Activated CD4-positive, CD25-positive, alpha-beta regulatory T cell treated with anti-CD3 and anti-CD28 coated beads, Interleukin-2, amount 50 U/mL, for 24 hours (primary cell): ENCODE measurements at regions not wholly inside any gene's neighbourhood (a gene's known extent, or its start where the extent isn't known, plus 50 kb on each side); places are given as distances from the start of the nearest gene placed in this dataset.

Experiments used
- ATAC-seq, 2 donors: fragments of 150-1000 bp; cut with Tn5 transposase; one replicate each; pipeline ENCODE4 v1.10.0; 2021; ENCODE audit warnings: mild to moderate bottlenecking in 1 of 2, moderate library complexity in 1 of 2

DNA sequence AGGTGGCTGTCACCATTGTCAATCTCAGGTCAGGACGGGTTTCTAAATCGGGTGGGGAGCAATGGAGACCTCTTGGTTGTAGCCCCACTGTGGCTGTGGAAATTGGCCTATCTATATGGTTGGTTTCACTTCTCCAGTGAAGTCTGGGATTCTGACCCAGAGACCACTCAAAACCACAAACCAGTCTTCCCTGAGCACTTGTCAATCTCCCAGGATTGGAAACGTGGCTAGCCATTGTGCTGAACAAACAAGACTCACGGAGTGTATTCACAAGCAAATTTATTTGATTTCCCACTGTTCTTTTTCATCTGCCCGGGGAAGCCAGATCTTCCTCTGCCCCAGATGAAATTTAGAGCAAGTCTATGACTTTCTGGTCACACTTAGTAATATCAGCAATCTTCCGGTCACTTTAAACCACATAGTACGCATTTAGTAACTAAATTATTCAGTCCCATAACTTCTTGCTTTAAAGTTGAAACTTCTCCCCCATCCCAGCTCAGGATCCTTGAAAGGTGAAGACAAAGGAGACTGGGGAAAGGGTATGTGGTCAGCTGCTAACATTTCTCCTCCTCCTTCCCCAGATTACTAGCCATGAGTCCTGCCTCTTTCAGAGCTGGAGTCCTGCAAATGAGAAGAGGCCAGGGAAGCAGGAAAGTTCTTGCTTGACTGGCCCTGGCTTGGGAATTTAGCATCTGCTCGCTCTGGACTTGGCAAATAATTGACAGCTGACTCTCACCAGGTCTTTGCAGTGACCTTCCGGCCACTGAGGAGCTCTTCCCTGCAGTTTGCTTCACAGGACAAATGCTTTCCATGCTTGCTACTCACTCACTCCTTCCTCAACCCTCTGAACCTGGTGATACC lies 123.2 kb upstream of the MAX start:
- ATAC-seq: no peak

DNA sequence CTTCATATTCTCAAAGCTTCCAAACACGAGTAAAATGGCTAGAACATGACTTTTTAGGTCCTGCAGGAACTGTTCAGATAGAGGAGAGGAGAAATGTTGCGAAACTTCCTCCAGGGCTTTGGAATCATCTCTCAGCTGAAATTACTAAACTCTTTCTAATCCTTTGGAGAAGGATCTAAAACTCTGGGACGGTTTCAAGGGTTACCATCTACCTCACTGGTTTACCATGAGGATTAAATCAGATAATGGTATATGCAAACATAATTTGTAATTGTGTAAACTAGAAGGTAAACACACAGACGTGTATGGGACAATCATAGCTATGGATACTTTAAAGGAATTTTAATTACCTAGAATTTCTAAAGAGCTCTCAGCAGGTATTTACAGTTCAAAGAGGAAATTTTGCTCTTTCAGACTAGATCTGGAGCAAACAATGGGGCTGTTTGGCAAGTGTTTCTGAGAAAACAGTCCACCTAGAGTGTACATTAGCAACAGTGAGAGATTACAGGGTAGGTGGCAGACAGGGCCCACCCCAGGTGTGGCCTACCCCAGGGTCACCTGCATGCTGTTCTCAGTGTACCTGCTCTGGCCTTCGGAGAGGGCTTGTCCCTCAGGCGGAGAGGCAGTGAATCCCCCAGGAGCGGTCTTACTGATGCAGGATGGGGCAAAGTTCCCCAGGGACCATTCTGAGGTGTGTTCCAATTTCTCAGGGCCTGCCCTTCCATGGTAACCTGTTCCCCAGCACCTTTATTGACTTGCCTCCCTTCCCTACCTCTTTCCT lies 124.7 kb upstream of the MAX start:
- no peak for ATAC-seq

DNA sequence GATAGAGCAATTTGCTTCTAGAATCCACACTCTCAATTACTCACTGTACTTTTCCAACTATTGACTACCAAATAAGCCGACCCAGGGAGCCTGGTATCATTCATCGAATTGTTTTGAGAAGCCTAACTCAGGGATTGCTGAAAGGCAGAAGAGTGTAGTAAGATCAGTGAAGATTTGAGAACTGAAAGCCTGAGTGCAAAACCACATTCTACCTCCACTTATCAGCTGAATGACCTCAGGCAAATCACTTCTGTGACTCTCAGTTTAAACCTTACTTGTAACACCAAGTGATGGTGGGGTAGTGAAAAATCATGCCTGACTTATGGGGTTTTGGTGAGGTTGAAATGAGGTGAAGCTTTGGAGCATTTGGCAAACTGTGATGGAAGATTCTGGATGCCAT lies 126.1 kb upstream of the MAX start:
- ATAC-seq: peak; percentile 42 to 52

DNA sequence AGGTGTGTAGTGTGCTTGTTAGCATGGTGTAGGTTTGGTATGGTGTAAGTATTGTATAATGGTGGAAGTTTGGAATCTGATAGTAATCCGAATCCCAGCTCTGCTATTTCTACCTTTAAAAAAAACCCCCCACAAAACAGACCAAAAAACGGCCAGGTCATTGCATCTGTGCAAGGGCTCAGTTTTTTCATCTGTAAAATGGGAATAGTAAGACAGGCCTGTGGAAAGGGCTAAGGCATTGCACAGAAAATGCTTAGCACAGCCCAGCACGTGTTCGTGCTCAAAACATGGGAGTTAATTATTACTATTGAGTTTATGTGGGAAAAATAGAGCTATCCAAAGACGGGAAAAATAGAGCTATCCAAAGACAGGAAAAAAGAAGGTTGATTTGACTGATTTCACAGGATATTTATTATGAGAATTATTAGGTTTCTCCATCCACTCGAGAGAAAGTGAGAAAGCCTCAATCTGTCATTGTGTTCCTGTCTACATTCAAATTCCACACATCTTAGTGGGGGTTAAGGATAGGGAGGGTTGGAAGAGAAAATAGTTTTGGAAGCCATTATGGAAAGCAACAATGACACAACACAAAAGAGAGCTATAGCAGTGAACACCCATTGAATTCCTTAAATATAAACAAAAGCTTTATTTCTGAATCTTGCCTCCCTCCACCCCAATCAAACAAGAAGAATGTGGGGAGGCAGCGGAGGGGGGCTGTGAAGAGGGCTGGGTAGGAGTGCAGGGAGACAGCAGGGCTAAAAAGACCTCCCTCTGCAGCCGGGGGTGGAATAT lies 126.8 kb upstream of the MAX start:
- ATAC-seq: no peak

DNA sequence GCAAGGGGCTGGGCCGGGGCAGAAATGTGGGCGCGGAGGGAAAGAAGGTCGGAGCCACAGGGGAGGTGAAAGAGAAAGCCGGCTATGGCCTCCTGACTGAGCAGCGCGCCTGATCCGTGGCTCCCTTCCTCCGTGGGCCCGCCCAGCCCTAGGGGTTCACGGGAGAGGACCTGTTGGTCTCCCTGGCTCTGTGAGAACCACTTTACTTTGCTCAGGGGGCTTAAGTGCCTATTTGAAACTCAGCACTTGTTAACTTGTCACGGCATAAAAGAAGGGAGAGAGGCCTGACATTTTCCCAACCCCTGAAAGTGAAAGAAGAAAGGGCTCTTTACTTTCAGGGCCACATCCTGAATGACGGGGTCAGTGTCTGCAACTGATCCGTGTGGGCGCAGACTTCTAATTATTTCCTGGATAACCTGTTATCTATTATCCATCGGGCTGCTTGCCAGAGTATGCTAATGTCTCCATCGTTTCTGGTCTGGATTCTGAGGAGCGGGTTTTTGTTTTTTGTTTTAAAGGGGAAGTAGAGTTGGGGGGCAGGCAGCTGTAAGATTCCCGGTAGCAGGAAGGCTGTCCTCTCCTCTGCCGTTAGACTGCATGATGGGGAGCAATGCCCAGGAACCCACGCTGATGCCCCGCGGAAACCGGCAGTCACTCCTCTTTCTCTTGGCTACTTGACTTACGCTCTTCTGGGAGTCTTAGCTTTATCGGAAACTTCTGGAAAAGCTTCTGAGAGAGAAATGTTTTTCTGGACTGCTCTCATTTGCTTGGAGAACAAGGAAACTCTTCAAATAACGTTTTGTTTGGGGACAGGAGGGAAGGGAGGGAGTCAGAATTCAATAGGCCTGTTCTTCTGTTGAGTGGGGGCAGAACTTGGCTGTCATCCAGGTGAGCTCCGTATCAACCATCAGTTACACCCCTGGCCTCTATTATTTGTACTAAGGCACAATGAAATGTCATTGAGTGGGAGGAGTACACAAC lies 127.7 kb upstream of the MAX start:
- ATAC-seq: peak; percentile 67 to 72

DNA sequence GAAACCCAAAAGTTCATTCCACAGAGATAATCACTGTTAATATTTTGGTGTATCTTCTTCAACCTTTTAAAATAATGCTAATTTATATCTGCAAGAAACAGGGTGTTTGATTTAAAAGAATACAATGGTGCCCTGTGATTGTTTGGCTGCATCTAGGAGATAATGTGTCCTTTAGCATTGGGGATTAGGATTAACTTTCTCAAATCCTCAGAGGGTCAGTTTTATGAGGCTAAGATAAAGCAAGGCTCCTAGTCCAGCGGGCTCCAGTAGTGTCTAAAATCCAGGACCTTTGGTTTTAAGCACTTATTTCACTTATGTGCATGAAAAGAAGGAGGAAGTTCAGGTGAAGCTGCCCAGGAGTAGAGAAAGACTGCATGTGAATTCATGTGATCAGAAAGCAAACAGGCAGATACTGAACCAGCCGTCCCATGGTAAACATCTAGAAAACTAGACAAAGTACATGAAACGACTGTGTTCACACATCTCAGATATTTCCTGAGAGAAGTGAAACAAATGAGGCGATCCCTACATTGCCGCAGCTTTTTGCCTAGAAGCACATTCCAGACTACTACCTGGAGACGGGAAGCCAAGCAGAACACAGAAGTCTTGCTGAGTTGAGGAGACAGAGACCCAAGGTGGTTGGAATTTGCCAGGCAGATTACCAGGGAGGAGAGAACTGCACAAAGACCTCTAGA lies 129.1 kb upstream of the MAX start:
- ATAC-seq: no peak

DNA sequence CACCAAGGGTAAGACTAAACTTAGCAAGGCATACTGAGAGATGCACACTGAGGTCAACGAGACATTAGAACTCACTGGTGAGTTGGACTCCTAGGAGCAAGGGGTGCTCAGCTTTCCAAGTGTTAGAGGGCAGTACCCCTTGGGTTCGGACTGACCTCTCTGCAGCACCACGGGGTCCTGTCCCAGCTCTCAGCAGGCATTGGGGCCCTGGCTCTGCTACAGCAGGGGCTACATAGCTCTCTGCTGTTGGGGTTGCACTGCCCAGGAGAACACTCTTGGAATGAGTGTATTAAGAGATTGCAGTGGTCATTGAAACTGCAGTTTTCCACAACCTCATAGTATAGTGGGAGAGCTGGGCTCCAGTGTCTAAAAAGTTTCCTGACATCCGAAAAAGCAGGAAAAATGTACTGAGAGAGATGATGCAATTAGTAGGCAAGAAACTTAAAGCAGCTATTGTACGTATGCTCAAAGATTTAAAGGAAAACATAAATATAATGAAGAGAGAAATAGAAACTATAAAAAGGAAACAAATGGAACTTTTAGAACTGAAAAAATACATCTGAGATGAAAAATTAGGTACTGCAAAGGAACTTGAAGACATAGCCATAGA lies 132.5 kb upstream of the MAX start:
- no peak for ATAC-seq

DNA sequence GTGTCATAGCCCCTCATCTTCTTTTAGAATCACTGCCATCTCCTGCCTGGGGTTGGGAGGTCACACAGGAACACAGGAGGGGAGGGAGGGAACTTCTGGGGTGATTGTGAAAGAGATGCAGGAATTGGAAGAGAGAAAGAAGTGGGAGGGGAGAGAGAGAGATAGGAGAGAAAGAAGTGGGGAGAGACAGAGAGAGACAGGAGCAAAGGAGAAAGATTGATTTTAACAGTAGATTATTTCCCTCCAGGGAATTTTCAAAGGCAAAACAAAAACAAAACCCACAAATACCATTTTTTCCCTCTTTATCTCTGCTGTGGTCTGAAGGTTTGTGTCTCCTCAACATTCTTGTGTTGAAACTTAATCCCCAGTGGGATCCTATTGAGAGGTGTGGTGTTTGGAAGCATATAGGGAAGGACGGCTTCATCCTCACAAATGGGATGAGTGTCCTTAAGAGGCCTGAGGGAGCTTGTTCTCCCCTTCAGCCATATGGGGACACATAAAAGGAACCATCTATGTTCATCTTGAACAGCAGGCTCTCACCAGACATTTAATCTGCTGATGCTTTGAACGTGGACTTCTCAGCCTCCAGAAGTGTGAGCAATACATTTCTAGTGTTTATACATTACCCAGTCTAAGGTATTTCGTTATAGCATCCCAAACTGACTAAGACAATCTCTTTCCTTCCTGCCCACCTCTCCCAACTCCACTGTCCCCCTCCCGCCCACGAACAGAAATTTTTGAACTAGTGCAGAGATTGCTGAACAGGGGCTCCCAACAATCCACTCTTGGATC lies 134.9 kb upstream of the MAX start:
- no peak for ATAC-seq

DNA sequence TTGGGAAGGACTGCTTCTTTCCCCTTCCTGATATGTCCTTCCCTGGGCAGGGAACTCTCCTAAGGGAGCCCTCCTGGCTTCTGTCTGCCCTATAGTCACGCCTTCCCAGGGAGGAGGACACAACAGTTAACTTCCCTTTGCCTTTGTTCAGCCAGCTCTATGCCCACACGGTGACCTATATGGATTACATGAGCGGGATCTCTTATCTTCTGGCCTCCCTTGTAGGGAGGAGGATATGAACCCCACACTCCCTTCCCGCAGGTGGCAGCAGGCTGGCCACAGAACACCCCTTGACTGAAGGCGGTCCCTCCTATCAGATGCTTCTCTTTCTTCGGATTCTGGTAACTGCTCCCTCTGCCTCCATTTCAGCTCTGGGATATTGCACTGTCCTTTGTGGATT lies 135.6 kb upstream of the MAX start:
- ATAC-seq: no peak

DNA sequence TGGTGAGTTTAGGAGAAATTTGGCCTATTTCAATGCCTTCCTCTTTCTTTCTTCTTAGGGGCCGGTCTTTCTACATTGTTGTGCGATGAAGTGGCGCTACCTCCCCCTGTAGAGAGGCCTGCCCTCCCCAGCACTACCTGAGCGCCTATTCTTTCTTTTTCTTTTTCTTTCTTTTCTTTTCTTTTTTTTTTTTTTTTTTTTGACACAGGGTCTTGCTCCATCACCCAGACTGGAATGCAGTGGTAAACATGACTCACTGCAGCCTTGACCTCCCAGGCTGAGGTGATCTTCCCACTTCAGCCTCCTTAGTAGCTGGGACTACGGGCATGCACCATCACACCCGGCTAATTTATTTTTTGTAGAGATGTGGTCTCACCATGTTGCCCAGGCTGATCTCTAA lies 136.1 kb upstream of the MAX start:
- ATAC-seq: no peak

DNA sequence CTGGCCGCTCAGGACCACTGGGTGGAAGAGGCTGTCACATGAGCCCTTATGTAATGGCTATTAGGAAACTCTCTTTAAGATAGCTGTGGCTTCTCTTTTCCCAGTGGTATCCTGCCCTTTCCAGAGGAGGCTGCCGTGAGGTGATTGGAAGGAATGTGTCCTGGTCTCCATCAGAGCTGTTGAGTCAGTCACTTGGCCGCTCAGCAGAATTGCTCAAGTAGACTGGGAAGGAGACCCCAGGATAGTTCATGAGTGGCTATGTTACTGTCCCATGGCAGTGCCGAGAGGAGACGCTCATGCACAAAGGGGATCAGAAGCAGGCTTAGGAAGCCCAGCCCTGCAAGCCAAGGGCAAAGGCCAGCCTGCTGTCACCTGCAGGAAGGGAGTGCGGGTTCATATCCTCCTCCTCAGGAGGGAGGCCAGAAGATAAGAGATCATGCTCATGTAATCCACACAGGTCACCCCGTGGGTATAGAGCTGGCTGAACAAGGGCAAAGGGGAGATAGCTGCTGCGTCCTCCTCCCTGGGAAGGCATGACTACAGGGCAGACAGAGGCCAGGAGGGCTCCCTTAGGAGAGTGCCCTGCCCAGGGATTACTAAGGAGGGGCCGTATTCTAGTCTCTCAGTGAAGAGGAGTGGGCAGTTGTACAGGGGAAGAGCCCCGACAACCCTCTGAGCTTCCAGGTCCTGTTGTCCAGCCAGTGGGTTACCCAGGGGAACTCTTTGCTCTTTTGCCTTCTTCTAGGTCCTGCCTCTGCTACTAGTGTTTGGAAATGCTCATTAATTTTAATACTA lies 137.0 kb upstream of the MAX start:
- ATAC-seq: no peak

DNA sequence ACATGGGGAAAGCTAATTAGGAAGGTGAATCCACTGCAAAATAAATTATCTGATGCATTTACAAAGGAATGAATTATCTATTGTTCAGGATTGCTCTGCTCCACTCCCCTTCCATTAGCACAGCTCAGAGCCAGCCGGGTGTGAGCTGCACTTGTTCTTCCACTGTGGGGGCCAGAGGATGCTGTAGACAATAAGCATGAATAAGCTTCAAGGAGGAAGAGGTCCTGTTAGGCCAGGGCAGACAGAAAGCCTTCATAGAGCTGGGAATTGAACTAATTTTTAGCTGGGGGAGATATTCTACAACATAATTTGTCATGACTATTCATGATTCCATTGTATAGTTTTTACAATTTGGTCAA lies 137.6 kb upstream of the MAX start:
- no peak for ATAC-seq

DNA sequence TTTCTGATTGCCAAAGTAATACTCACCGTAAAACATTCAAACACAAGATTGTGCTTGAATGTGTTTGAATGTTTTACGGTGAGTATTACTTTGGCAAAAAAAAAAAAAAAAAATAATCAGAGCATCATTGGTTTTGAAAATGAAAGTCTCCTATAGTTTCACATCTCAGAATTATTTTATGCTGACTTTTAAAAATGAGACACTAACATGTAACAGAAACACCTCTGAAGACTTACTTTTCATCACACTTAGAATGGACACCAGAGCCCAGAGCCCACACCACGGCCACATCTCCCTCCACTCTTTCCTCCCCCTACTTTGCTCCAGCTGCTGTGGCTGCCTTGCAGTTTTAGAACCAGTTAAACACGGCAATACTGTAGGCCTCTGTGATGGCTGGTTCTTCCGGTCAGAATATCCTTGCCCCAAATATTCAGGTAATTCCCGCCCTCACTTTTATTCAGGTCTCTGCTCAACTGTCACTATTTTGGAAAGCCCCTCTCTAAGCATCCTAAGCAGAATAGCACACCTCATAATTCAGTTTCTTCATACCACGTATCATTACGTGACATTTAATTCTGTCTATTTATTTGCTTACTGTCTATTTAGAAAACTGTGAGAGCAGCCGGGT lies 138.9 kb upstream of the MAX start:
- ATAC-seq: no peak

DNA sequence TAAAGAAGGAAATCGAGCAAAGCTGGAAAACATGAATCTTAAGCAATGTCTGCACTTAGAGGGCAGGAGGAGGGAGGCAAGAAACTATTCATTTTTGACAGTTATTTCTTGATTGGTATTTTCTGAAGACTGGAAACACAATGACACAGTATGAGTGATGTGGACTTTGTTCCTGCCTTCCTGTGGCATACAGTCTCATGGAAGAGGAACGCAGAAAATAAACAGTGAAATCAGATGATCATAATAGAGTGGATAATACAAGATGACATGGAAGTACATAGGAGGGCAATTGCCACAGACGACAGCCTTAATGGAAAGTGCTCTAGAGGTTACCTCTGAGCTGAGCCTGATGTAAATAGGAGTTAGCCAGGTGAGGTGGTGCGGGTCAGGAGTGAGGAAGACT lies 140.4 kb upstream of the MAX start:
- no peak for ATAC-seq

DNA sequence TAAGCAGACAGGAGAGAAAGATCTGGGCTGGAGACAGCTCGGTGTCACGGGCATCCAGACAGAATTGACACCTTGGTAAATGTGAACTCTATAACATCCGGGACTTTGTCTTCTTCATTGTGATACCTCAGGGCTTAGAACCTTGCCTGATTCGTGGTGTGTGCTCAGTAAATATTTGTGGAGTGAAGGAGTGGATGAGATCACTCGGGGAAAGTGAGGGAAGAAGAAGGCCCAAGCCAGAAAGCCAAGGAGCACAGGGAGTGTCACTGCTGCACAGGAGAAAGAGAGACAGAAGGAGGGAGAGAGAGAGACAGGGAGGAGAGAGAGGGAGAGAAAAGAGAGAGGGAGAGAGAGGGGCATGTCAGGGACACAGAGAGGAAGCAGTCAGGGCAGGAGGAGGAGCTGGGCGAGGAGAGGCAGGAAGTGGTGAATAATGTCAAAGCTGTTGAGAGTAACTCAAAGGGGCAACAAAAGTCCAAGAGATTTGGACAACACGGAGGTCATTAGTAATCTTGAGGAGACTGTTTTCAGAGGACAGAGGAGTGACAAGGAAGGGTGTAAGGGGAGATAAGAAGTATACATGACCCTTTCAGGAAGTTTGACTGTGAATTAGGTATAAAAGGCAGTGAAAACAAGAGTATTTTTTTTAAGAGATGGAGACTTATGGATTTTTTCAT lies 141.6 kb upstream of the MAX start:
- no peak for ATAC-seq

DNA sequence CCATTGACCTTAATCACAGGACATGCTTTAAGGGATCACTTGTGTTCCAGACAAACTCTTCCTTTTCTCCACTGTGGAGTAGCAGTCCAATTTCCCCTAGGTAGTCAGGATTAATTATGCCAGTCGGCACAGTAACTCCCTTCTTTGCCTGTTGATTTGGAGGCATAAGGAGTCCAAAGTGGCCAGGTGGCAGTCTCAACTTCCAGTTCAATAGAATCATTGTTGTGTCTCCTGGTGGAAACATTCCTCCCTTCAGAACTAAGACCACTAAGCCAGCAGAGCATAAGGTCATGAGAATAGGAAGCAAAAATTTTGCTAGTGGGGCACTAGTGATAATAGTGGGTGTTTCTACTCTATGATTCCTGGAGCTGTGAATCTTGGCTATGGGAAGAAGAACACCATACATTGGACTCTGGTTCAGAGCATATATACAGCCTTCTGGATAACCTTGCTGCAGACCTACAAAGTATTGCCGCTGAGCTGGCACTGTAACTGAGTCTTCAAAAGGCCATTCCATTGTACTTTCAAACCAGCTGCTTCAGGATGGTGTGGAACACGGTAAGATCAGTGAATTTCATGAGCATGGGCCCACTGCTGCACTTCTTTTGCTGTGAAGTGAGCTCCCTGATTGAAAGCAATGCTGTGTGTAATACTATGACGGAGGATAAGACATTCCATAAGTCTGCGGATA lies 147.3 kb upstream of the MAX start:
- no peak for ATAC-seq

DNA sequence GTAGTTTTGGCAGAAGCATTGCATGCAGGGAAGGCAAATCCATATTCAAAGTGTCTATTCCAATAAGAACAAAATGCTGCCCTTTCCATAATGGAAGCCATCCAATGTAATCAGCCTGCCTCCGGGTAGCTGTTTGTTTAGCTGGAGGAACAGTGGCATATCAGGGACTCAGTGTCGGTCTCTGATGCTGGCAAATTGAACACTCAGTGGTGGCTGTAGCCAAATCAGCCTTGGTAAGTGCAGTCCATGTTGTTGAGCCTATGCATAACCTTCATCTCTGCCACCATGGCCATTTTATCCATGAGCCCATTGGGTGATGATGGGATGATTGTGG lies 147.8 kb upstream of the MAX start:
- no peak for ATAC-seq

DNA sequence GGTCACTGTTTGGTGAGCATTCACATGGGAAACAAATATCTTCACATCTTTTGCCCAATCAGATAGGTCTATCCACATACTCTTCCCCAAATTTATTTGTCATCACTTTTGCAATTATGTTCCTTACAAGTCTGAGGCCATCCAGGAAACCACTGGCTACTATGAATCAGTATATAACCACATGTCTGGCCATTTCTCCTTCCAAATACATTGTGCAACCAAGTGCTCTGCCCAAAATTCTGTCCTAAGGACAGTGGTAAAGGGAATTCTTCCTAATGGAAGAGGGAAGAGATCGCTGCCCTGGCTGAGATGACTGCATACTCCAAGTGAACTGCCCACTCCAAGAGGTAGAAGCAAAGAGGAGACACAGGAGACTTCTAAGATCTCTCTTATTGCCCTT lies 148.9 kb upstream of the MAX start:
- no peak for ATAC-seq
